ENCODE measurements at regions not wholly inside any gene's neighbourhood (a gene's known extent, or its start where the extent isn't known, plus 50 kb on each side); places are given as distances from the start of the nearest gene placed in this dataset.

DNA sequence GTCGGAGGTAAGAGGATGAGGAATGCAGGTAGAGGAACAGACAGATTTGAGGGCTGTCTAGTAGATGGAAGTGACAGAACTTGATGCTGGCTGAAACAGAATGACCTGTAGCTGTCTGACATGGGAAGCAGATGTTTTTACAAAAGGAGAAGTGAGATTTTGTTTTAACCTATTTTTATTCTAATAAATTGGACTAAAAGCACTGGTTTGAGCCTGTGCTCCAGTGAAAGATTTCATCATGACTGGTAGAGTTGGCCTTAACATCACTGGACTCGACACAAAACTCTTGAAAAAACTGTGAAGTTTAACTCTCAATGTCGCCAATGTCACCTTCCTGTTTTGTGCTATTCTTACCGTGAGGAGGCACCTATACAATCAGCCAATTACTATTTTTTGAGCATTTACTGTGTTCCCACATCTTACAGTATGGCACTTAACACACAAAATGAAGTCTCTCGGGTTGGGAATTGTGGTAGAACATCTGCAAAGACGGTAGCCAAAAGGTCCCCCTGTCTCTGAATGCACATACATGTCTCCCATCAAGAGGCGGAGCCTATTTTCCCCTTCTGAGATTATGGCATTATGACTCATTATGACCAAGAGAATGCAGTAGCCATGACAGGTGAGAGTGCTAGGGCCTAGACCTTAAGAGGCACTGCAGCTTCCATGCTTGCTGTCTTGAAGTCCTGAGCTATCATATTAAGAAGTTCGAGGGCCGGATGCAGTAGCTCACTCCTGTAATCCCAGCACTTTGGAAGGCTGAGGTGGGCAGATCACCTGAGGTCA, 93.2 kb downstream of the FOXF2 start:
- DNase-seq (ENCODE audit: low read depth) = peak; percentile 69
- H3K4me3 ChIP-seq (ENCODE audit: low read depth, low read length) = no peak overlapping the region
- TF ChIP-seq, protein P1, sequence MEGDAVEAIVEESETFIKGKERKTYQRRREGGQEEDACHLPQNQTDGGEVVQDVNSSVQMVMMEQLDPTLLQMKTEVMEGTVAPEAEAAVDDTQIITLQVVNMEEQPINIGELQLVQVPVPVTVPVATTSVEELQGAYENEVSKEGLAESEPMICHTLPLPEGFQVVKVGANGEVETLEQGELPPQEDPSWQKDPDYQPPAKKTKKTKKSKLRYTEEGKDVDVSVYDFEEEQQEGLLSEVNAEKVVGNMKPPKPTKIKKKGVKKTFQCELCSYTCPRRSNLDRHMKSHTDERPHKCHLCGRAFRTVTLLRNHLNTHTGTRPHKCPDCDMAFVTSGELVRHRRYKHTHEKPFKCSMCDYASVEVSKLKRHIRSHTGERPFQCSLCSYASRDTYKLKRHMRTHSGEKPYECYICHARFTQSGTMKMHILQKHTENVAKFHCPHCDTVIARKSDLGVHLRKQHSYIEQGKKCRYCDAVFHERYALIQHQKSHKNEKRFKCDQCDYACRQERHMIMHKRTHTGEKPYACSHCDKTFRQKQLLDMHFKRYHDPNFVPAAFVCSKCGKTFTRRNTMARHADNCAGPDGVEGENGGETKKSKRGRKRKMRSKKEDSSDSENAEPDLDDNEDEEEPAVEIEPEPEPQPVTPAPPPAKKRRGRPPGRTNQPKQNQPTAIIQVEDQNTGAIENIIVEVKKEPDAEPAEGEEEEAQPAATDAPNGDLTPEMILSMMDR (IDR thresholded peaks at IDR 0.05; ENCODE audit: insufficient read depth, low read depth, low read length, missing control alignments) = no peak

DNA sequence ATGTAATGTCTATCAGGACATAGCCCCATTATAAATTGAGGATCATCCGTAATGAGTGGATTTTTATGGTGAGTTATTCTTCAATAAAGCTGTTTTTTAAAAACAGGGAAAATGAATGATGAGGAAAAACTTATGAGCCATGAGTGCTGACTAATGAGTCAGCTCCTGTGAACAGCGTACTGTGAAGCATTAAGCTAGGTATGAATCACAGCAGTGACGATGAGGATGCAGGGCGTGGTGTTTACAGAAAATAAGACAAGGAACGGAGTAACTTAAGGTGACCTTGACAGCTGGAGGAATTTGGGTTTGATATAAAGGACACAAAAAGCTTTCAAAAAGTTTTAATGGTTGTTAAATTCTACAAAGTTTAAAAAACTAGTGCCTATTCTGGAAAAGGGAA, 96.3 kb downstream of the FOXF2 start:
- peak; percentile 43 for DNase-seq (ENCODE audit: low read depth)

DNA sequence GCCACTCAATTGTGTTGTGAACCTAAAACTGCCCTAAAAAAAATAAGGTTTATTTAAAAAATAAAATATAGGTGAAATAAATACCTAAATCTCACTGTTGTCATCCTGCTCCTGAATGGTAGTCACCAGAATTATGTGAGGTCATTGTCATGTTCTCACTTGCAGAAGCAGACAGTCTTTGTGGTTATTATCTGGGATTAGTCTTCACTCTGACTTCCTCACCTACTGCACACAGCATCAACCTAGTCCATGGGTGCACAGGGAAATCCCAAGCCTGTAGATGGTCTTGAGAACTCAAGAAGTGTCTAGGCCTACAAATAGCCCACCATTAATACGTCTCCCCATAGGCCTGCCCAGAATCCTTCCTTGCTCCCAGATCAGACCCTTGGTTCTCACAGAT, 97.0 kb downstream of the FOXF2 start:
- peak; percentile 32 for DNase-seq (ENCODE audit: low read depth)
- H3K4me3 ChIP-seq (ENCODE audit: low read depth, low read length) = no peak overlapping the region

More for the DNA sequence above, 96.3 kb downstream of the FOXF2 start:
- no peak overlapping the region for H3K4me3 ChIP-seq (ENCODE audit: low read depth, low read length)
- TF ChIP-seq, protein P1 (IDR thresholded peaks at IDR 0.05; ENCODE audit: insufficient read depth, low read depth, low read length, missing control alignments) = no peak

DNA sequence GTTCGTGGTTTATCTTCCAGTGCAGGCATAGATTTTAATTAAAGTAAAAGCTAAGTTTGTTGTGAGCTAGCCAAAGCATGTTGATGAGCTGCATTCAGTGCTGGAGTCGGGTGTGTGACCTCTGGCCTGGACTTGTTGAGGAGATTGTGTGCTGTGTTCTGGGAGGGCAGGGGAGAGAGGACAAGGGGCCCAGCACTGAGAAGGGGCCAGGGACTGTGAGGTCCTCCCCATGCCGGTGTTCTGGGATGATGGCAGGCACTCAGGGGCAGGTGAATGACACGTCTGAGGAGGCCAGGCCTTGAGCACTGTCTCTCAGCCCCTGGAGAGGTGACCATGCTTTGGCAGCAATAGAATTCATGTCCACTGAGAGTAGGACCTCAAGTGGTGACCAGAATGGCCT, 97.9 kb downstream of the FOXF2 start:
- TF ChIP-seq, protein P1 (IDR thresholded peaks at IDR 0.05; ENCODE audit: insufficient read depth, low read depth, low read length, missing control alignments) = no peak
- H3K4me3 ChIP-seq (ENCODE audit: low read depth, low read length) = no peak overlapping the region
- DNase-seq (ENCODE audit: low read depth) = no peak

More for the DNA sequence above, 97.0 kb downstream of the FOXF2 start:
- TF ChIP-seq, protein P1 (IDR thresholded peaks at IDR 0.05; ENCODE audit: insufficient read depth, low read depth, low read length, missing control alignments) = no peak

DNA sequence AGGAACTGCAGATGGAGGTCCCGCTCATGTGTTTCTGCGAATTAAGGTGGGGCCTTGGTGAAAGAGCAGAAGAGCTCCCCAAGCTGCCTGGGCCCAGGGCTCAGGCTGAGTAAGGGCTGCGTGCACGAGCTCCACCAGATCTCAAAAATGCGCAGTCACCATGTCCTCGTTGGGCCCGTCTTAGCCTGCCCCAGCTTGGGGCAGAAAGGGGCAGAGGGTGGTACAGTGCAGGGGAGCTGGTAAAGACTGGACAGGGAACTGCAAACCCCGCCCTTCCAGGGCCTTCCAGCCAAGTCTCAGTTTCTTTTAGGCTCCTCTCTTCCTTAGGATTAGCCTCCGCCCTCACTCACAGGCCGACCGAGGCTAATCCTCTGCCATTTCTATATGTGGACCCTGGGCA, 101.6 kb downstream of the FOXF2 start:
- DNase-seq (ENCODE audit: low read depth) = no peak
- TF ChIP-seq, protein P1 (IDR thresholded peaks at IDR 0.05; ENCODE audit: insufficient read depth, low read depth, low read length, missing control alignments) = no peak
- no peak overlapping the region for H3K4me3 ChIP-seq (ENCODE audit: low read depth, low read length)

DNA sequence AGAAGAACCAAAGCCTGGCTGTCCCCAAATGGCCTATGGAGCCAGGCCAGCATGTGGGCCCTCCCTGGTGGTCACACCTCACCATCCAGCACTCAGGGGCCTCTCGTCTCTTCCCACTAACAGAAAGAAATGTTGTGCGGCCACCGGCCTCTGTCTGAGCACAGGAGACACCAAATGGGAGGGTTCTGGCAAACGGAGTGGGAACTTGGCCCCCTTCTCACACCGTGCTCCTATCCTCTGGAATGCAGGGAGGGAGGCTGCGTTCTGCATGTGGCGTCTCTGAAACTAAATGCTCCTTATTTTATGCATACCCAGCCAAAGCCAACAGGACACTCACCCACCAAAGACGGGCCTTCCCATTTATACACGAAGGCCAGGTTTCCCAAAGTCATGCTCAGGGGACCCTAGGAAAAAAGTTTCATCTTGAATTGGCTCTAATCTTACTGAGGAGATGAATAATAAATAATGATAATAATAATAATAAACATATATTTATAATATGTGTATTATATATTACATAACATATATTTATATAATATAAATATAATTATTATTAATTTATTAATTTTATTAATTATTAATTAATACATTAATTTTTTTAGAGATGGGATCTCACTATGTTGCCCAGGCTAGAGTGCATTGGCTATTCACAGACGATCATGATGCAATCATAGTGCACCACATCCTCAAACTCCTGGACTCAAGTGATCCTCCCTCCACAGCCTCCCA, 102.4 kb downstream of the FOXF2 start:
- DNase-seq (ENCODE audit: low read depth) = no peak
- TF ChIP-seq, protein P1 (IDR thresholded peaks at IDR 0.05; ENCODE audit: insufficient read depth, low read depth, low read length, missing control alignments) = no peak

More for the DNA sequence above, 102.4 kb downstream of the FOXF2 start:
- H3K4me3 ChIP-seq (ENCODE audit: low read depth, low read length) = no peak overlapping the region
